Spleen (tissue), 11 donors: ENCODE measurements at regions not wholly inside any gene's neighbourhood (a gene's known extent, or its start where the extent isn't known, plus 50 kb on each side); places are given as distances from the start of the nearest gene placed in this dataset.

Experiments used
- DNase-seq: peaks from one replicate; pipeline ENCODE4 v3.0.0-alpha.2; 2020
- H3K27ac ChIP-seq, 8 donors: fragments of 200-600 bp; sonication (generic) in 7 of 8; 1 replicate in 4 of 8; 2 replicates in 4 of 8; pipeline versions ENCODE4 v1.5.0 to v1.8.0; 2016 to 2021; ENCODE audit warnings: inconsistent platforms in 4 of 8, mild to moderate bottlenecking in 4 of 8, moderate library complexity in 1 of 8
- H3K27me3 ChIP-seq, 7 donors: fragments of 200-600 bp; sonication (generic) in 6 of 7; replicated peaks in 1 of 7; 1 replicate in 4 of 7; 2 replicates in 3 of 7; pipeline versions ENCODE4 v1.5.0 to v1.8.0; 2016 to 2021; ENCODE audit warnings: inconsistent platforms in 3 of 7, mild to moderate bottlenecking in 1 of 7
- H3K36me3 ChIP-seq, 6 donors: fragments of 200-600 bp; sonication (generic) in 5 of 6; 1 replicate in 4 of 6; 2 replicates in 2 of 6; pipeline versions ENCODE4 v1.5.0 to v1.8.0; 2016 to 2021; ENCODE audit warnings: inconsistent platforms in 2 of 6
- H3K4me1 ChIP-seq, 6 donors: fragments of 200-600 bp; sonication (generic) in 5 of 6; 1 replicate in 3 of 6; 2 replicates in 3 of 6; pipeline versions ENCODE4 v1.5.0 to v1.8.0; 2016 to 2021; ENCODE audit warnings: inconsistent platforms in 3 of 6
- H3K4me3 ChIP-seq, 8 donors: fragments of 200-600 bp; sonication (generic) in 7 of 8; 1 replicate in 4 of 8; 2 replicates in 4 of 8; pipeline versions ENCODE4 v1.5.0 to v1.8.0; 2016 to 2021; ENCODE audit warnings: inconsistent platforms in 4 of 8, mild to moderate bottlenecking in 4 of 8, moderate library complexity in 2 of 8
- H3K9me3 ChIP-seq, 8 donors: fragments of 200-600 bp; sonication (generic) in 7 of 8; 1 replicate in 4 of 8; 2 replicates in 4 of 8; pipeline versions ENCODE4 v1.5.0 to v1.8.0; 2016 to 2021; ENCODE audit warnings: inconsistent platforms in 4 of 8
- POLR2A ChIP-seq, 3 donors: fragments of 450-650 bp; IDR thresholded peaks; one replicate each; pipeline ENCODE4 v1.5.1; 2017; ENCODE audit warnings: antibody characterized with exemption in 3 of 3, mild to moderate bottlenecking in 1 of 3
- POLR2AphosphoS5 ChIP-seq, 3 donors: sonication (generic); formaldehyde crosslinking; IDR thresholded peaks; one replicate each; pipeline ENCODE4 v1.5.1; 2017; ENCODE audit warnings: antibody characterized with exemption in 3 of 3
- WGBS, 5 donors: extraction: QIAGEN DNeasy Blood & Tissue Kit in 3 of 5; methylation state at CpG; one replicate each; pipeline versions ENCODE4 v1.1.5 to v1.1.7; 2013 to 2018; 5-methylcytosine and 5-hydroxymethylcytosine counted together
- intact Hi-C: fragments of 100-400 bp; cut with DNase I; formaldehyde crosslinking; loops from one replicate; pipeline ENCODE4 v1.15.0; 2023; ENCODE audit warnings: low total_unique reads
- TF ChIP-seq, protein P1 (sequence below), 11 experiments: fragments of 200-600 bp in 7 of 11; fragments of 450-650 bp in 4 of 11; sonication (generic) in 4 of 11; IDR thresholded peaks in 8 of 11; conservative IDR thresholded peaks in 3 of 11; 1 replicate in 7 of 11; 2 replicates in 4 of 11; pipeline versions ENCODE4 v1.4.0 to v1.8.0; 2016 to 2021; ENCODE audit warnings: antibody characterized with exemption in 11 of 11, inconsistent platforms in 4 of 11, mild to moderate bottlenecking in 1 of 11
- donor health status: healthy with polysubstance abuse.
- donor health status: DM: no; HTN: no; CAD: no; lungs with moderate emphysema.
- donor health status: DM: no; HTN: no; CAD: no.
- donor health status: Bipolar disorder and iron deficiency.
- donor health status: healthy.
- donor health status: DM: no; HTN: no; CAD: no.
- donor health status: DM: yes; HTN: yes; CAD: no.

DNA sequence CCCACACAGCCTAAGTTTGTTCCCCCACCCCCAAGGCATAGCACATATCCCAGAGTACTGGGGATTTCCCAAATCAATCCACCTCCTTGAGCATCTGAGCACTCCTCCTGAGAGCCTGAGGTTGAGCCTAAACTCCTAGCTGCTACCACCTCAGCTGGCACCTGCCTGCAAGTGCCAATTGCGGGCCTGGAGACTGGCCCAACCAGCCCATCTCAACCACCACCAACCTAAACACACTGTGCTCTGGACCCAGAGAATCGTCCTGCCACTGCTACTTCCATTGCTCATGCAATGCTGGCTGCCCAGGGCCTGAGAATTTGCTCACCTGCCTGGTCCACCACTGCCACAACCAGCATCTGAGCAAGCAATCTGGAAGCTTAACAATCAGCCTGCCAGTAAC is 177.1 kb downstream of the FGF13 start:
- DNase-seq: no peak
- intact Hi-C loops: no loop called here
- WGBS, 5 donors: 47 to 68% (median 61%) methylated on average over 1 to 2 of the region's 2 CpGs

DNA sequence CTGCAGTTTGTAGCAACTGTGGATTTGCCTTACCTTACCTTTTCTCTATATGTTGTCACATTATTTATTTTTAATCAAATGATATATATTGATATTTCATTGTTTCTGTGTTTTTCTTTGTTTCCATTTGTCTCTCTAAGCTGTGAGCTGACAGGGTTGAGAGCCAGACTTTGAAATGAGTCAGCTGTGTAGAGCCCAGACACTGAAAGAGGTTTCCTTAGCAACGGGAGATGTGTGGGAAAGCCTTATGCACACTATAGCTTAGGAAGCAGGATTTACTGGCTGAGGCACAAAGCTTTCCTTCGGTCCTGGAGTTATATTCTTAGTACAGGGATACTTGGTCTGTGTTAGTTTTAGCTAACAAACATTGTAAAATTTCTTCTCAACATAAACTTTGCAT is 192.2 kb downstream of the FGF13 start:
- no peak overlapping the region for H3K27ac ChIP-seq
- intact Hi-C loops: no loop called here
- TF ChIP-seq, protein P1, sequence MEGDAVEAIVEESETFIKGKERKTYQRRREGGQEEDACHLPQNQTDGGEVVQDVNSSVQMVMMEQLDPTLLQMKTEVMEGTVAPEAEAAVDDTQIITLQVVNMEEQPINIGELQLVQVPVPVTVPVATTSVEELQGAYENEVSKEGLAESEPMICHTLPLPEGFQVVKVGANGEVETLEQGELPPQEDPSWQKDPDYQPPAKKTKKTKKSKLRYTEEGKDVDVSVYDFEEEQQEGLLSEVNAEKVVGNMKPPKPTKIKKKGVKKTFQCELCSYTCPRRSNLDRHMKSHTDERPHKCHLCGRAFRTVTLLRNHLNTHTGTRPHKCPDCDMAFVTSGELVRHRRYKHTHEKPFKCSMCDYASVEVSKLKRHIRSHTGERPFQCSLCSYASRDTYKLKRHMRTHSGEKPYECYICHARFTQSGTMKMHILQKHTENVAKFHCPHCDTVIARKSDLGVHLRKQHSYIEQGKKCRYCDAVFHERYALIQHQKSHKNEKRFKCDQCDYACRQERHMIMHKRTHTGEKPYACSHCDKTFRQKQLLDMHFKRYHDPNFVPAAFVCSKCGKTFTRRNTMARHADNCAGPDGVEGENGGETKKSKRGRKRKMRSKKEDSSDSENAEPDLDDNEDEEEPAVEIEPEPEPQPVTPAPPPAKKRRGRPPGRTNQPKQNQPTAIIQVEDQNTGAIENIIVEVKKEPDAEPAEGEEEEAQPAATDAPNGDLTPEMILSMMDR (IDR thresholded peaks at IDR 0.05 in 8 of 11, conservative IDR thresholded peaks at IDR 0.05 in 3 of 11): no peak
- no peak for TF ChIP-seq POLR2AphosphoS5 (IDR thresholded peaks at IDR 0.05)
- TF ChIP-seq POLR2A (IDR thresholded peaks at IDR 0.05): no peak
- DNase-seq: no peak
- WGBS, 5 donors: 32 to 42% (median 36%) methylated on average over 2 of the region's 2 CpGs
- H3K36me3 ChIP-seq: no peaks in the 10 kb centered on the region
- no peak overlapping the region for H3K4me3 ChIP-seq
- H3K27me3 ChIP-seq: no peaks in the 10 kb centered on the region
- no peaks in the 10 kb centered on the region for H3K4me1 ChIP-seq
- no peaks in the 10 kb centered on the region for H3K9me3 ChIP-seq

More for the DNA sequence above, 177.1 kb downstream of the FGF13 start:
- Histone ChIP-seq H3K27me3 (no peaks in the 10 kb centered on the region), H3K27ac (no peak overlapping the region), H3K4me3 (no peak overlapping the region), H3K9me3 (no peaks in the 10 kb centered on the region), H3K4me1 (no peaks in the 10 kb centered on the region), H3K36me3 (no peaks in the 10 kb centered on the region)
- no peak for TF ChIP-seq POLR2A (IDR thresholded peaks at IDR 0.05)
- TF ChIP-seq POLR2AphosphoS5 (IDR thresholded peaks at IDR 0.05): no peak
- TF ChIP-seq, protein P1 (IDR thresholded peaks at IDR 0.05 in 8 of 11, conservative IDR thresholded peaks at IDR 0.05 in 3 of 11): no peak

DNA sequence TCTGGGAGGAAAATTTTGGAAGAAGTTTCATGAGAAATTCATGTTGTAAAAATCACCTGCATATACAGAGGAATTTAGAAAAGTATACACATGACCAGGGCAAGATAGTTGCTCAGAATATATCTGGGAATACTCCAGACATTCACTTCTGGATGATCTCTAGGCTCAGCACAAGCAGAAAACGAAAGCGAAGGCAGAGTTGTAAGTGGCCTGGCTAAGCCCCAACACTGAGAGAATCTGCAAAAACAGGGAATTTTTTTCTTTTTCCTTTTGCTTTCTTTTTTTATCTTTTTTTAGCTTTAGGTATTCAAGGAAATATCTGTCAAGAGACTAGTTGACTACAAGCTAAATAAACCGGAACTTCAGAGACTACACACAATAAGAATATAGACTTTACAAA is 207.2 kb downstream of the FGF13 start:
- intact Hi-C loops: no loop called here
- Histone ChIP-seq H3K4me3 (peak overlapping the region in 1 of 8 donors; percentile 2), H3K27ac (peak overlapping the region in 1 of 8 donors; percentile 16), H3K27me3 (no peaks in the 10 kb centered on the region), H3K4me1 (no peaks in the 10 kb centered on the region), H3K36me3 (no peaks in the 10 kb centered on the region), H3K9me3 (peaks cover 0 to 13% (median 0%) of the 10 kb centered on the region in 8 donors)
- TF ChIP-seq POLR2AphosphoS5 (IDR thresholded peaks at IDR 0.05) (no peak), POLR2A (IDR thresholded peaks at IDR 0.05) (no peak)
- 64 to 77% (median 68%) methylated on average over 3 of the region's 3 CpGs for WGBS, 5 donors
- no peak for DNase-seq

DNA sequence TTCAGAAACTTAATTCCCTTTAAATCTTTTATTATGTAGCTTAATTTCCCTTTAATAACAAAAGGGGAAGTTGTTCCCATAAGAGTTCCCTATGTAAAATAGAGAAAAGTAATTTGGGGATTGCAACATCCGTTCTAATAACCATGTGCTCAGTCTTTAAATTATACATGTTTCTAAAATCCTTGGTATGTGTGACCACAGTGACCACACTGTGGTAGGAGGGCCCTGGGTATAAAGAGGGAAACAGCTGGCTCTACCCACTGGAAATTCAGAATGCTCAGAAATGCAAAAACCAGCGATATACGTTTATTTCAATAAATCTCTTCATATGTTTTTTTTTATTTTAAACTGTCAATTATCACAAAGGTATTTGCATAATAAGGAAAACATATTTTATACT is 219.1 kb downstream of the FGF13 start:
- Histone ChIP-seq H3K9me3 (no peaks in the 10 kb centered on the region), H3K4me1 (no peaks in the 10 kb centered on the region), H3K4me3 (no peak overlapping the region), H3K36me3 (no peaks in the 10 kb centered on the region), H3K27ac (no peak overlapping the region), H3K27me3 (no peaks in the 10 kb centered on the region)
- DNase-seq: no peak
- TF ChIP-seq, protein P1 (IDR thresholded peaks at IDR 0.05 in 8 of 11, conservative IDR thresholded peaks at IDR 0.05 in 3 of 11): no peak
- no peak for TF ChIP-seq POLR2A (IDR thresholded peaks at IDR 0.05)
- no peak for TF ChIP-seq POLR2AphosphoS5 (IDR thresholded peaks at IDR 0.05)
- intact Hi-C loops: no loop called here
- WGBS, 5 donors: 56 to 68% (median 61%) methylated on average over 3 of the region's 3 CpGs

DNA sequence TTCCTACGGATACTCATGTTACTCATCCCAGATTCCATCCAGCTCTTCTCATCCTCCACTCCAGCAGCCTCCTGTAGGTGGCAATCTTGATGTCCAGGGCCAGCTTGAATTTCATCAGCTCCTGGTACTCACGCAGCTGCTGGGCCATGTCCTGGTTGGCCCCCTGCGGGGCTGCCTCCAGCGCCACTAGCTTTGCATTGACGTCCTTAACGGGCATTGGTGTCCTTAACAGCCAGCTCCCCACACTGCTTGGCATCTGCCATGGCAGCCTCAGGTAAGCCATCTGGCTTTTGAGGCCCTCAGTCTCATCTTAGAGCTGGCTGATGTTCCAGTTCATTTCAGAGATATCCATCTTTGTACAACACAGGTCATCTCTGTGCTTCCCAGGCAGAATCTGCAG is 223.7 kb downstream of the FGF13 start:
- H3K9me3 ChIP-seq: no peaks in the 10 kb centered on the region
- no peak overlapping the region for H3K27ac ChIP-seq
- H3K27me3 ChIP-seq: no peaks in the 10 kb centered on the region
- no peaks in the 10 kb centered on the region for H3K36me3 ChIP-seq
- no peak for DNase-seq
- WGBS, 5 donors: 70 to 88% (median 78%) methylated on average over 5 to 6 of the region's 6 CpGs; no CpG with 5 or more reads in 1 of the 5 donors
- no peaks in the 10 kb centered on the region for H3K4me1 ChIP-seq
- no peak overlapping the region for H3K4me3 ChIP-seq
- TF ChIP-seq POLR2A (IDR thresholded peaks at IDR 0.05) (no peak), POLR2AphosphoS5 (IDR thresholded peaks at IDR 0.05) (no peak)
- TF ChIP-seq, protein P1 (IDR thresholded peaks at IDR 0.05 in 8 of 11, conservative IDR thresholded peaks at IDR 0.05 in 3 of 11): no peak
- intact Hi-C loops: no loop called here
